Suprapubic skin (tissue), 4 donors: ENCODE measurements at regions not wholly inside any gene's neighbourhood (a gene's known extent, or its start where the extent isn't known, plus 50 kb on each side); places are given as distances from the start of the nearest gene placed in this dataset.

ENCODE experiments used
- DNase-seq, 2 donors: peaks; one replicate each; pipeline ENCODE4 v3.0.0-alpha.2; 2019; ENCODE audit warnings: low spot score in 2 of 2
- H3K27ac ChIP-seq: fragments of 200-600 bp; sonication (generic); one replicate; pipeline ENCODE4 v1.5.1; 2019
- H3K27me3 ChIP-seq: fragments of 200-600 bp; sonication (generic); one replicate; pipeline ENCODE4 v1.5.1; 2019
- H3K36me3 ChIP-seq: fragments of 200-600 bp; sonication (generic); one replicate; pipeline ENCODE4 v1.5.1; 2019
- H3K4me1 ChIP-seq: fragments of 200-600 bp; sonication (generic); one replicate; pipeline ENCODE4 v1.5.1; 2019
- H3K4me3 ChIP-seq: fragments of 200-600 bp; sonication (generic); one replicate; pipeline ENCODE4 v1.5.1; 2019; ENCODE audit warnings: mild to moderate bottlenecking
- H3K9me3 ChIP-seq: fragments of 200-600 bp; sonication (generic); one replicate; pipeline ENCODE4 v1.5.1; 2019
- CTCF ChIP-seq, 2 donors: fragments of 200-600 bp in 1 of 2; fragments of 450-650 bp in 1 of 2; sonication (generic) in 1 of 2; IDR thresholded peaks; one replicate each; pipeline ENCODE4 v1.5.1; 2016 to 2019; ENCODE audit warnings: antibody characterized with exemption in 2 of 2, mild to moderate bottlenecking in 1 of 2, moderate library complexity in 1 of 2
- EP300 ChIP-seq: sonication (generic); formaldehyde crosslinking; IDR thresholded peaks from one replicate; pipeline ENCODE4 v1.6.1; 2017; ENCODE audit warnings: antibody characterized with exemption
- POLR2A ChIP-seq, 2 donors: fragments of 450-650 bp; IDR thresholded peaks; one replicate each; pipeline ENCODE4 v1.6.1; 2017; ENCODE audit warnings: antibody characterized with exemption in 2 of 2, mild to moderate bottlenecking in 2 of 2, moderate library complexity in 2 of 2
- POLR2AphosphoS5 ChIP-seq, 3 donors: sonication (generic); formaldehyde crosslinking; IDR thresholded peaks; one replicate each; pipeline ENCODE4 v1.6.1; 2017; ENCODE audit warnings: antibody characterized with exemption in 3 of 3
- WGBS: methylation state at CpG from one replicate; pipeline ENCODE4 v1.1.5; 2018; 5-methylcytosine and 5-hydroxymethylcytosine counted together

GRCh38 chr17:72359274-72359673 is 238.5 kb downstream of the SOX9 start:
- H3K4me1 ChIP-seq = peaks cover 9% of the 10 kb centered on the region
- no peak for DNase-seq
- no peak for TF ChIP-seq EP300
- TF ChIP-seq POLR2A (IDR thresholded peaks at IDR 0.05) = no peak
- TF ChIP-seq CTCF (IDR thresholded peaks at IDR 0.05) = no peak
- TF ChIP-seq POLR2AphosphoS5 (IDR thresholded peaks at IDR 0.05) = no peak
- no peak overlapping the region for H3K4me3 ChIP-seq
- H3K36me3 ChIP-seq = no peaks in the 10 kb centered on the region
- H3K27ac ChIP-seq = no peak overlapping the region
- no peaks in the 10 kb centered on the region for H3K9me3 ChIP-seq
- peaks cover 19% of the 10 kb centered on the region for H3K27me3 ChIP-seq
- 89% methylated on average over 2 of the region's 2 CpGs for WGBS

GRCh38 chr17:72359811-72360210 is 239.0 kb downstream of the SOX9 start:
- TF ChIP-seq EP300 (no peak), CTCF (IDR thresholded peaks at IDR 0.05) (no peak), POLR2AphosphoS5 (IDR thresholded peaks at IDR 0.05) (no peak), POLR2A (IDR thresholded peaks at IDR 0.05) (no peak)
- no peaks in the 10 kb centered on the region for H3K9me3 ChIP-seq
- peaks cover 9% of the 10 kb centered on the region for H3K4me1 ChIP-seq
- peaks cover 20% of the 10 kb centered on the region for H3K27me3 ChIP-seq
- H3K36me3 ChIP-seq = no peaks in the 10 kb centered on the region
- 89% methylated on average over 5 of the region's 5 CpGs for WGBS
- H3K4me3 ChIP-seq = no peak overlapping the region
- H3K27ac ChIP-seq = no peak overlapping the region
- DNase-seq = no peak

- 68% methylated on average over 6 of the region's 6 CpGs for WGBS
Measured at GRCh38 chr17:72360386-72360940, 239.6 kb downstream of the SOX9 start.

GRCh38 chr17:72361892-72362291 is 241.1 kb downstream of the SOX9 start:
- no peaks in the 10 kb centered on the region for H3K36me3 ChIP-seq
- H3K4me1 ChIP-seq = peaks cover 9% of the 10 kb centered on the region
- WGBS = 80% methylated on average over 6 of the region's 6 CpGs

More at GRCh38 chr17:72360386-72360940, 239.6 kb downstream of the SOX9 start:
- no peak for DNase-seq
- Histone ChIP-seq H3K27me3 (peaks cover 20% of the 10 kb centered on the region), H3K4me3 (no peak overlapping the region), H3K9me3 (no peaks in the 10 kb centered on the region), H3K36me3 (no peaks in the 10 kb centered on the region), H3K27ac (no peak overlapping the region), H3K4me1 (peaks cover 9% of the 10 kb centered on the region)
- TF ChIP-seq POLR2A (IDR thresholded peaks at IDR 0.05) = no peak
- TF ChIP-seq POLR2AphosphoS5 (IDR thresholded peaks at IDR 0.05) = no peak
- TF ChIP-seq CTCF (IDR thresholded peaks at IDR 0.05) = no peak
- no peak for TF ChIP-seq EP300

More at GRCh38 chr17:72361892-72362291, 241.1 kb downstream of the SOX9 start:
- DNase-seq = no peak
- no peak for TF ChIP-seq EP300
- no peak for TF ChIP-seq POLR2A (IDR thresholded peaks at IDR 0.05)
- no peak for TF ChIP-seq POLR2AphosphoS5 (IDR thresholded peaks at IDR 0.05)
- TF ChIP-seq CTCF (IDR thresholded peaks at IDR 0.05) = no peak
- no peak overlapping the region for H3K27ac ChIP-seq
- peaks cover 17% of the 10 kb centered on the region for H3K27me3 ChIP-seq
- no peak overlapping the region for H3K4me3 ChIP-seq
- H3K9me3 ChIP-seq = no peaks in the 10 kb centered on the region
